ENCODE measurements at regions not wholly inside any gene's neighbourhood (a gene's known extent, or its start where the extent isn't known, plus 50 kb on each side); places are given as distances from the start of the nearest gene placed in this dataset.

GRCh38 chr1:47658161-47658920 lies 220.5 kb downstream of the FOXD2 start:
- TF ChIP-seq CBX8 (IDR thresholded peaks at IDR 0.05; ENCODE audit: borderline replicate concordance, low read depth, low read length) (no peak), RAD21 (IDR thresholded peaks at IDR 0.05 in 1 of 2, conservative IDR thresholded peaks at IDR 0.05 in 1 of 2; ENCODE audit: low read depth in 2 of 2, low read length in 2 of 2) (no peak), SAP30 (IDR thresholded peaks at IDR 0.05; ENCODE audit: insufficient read depth, insufficient replicate concordance, low read length) (no peak)

Measured in H1 (cell line).